GM19193 (cell line): ENCODE measurements at regions not wholly inside any gene's neighbourhood (a gene's known extent, or its start where the extent isn't known, plus 50 kb on each side); places are given as distances from the start of the nearest gene placed in this dataset.

Experiments
- POLR2A ChIP-seq: IDR thresholded peaks from 4 replicates; pipeline ENCODE4 v1.6.1; 2011; ENCODE audit not compliant: insufficient read depth, insufficient read length; ENCODE audit errors: extremely low read depth

GRCh38 chr4:124065936-124066335 lies 646.6 kb downstream of the ANKRD50 start:
- no peak for TF ChIP-seq POLR2A

- no peak for TF ChIP-seq POLR2A
Observed at GRCh38 chr4:124066595-124066994, 645.9 kb downstream of the ANKRD50 start.

- no peak for TF ChIP-seq POLR2A
Observed at GRCh38 chr4:124067046-124067445, 645.5 kb downstream of the ANKRD50 start.

GRCh38 chr4:124070688-124071484 lies 641.6 kb downstream of the ANKRD50 start:
- TF ChIP-seq POLR2A: no peak

- TF ChIP-seq POLR2A: no peak
Observed at GRCh38 chr4:124079174-124079780, 633.3 kb downstream of the ANKRD50 start.

- no peak for TF ChIP-seq POLR2A
Observed at GRCh38 chr4:124083711-124084110, 628.8 kb downstream of the ANKRD50 start.

- TF ChIP-seq POLR2A: no peak
Observed at GRCh38 chr4:124085561-124086180, 626.9 kb downstream of the ANKRD50 start.

- no peak for TF ChIP-seq POLR2A
Observed at GRCh38 chr4:124090021-124090420, 622.5 kb downstream of the ANKRD50 start.

- no peak for TF ChIP-seq POLR2A
Observed at GRCh38 chr4:124092101-124092500, 620.4 kb downstream of the ANKRD50 start.

GRCh38 chr4:124092541-124092984 lies 620.0 kb downstream of the ANKRD50 start:
- TF ChIP-seq POLR2A: no peak

GRCh38 chr4:124095621-124096020 lies 616.9 kb downstream of the ANKRD50 start:
- no peak for TF ChIP-seq POLR2A

GRCh38 chr4:124096290-124096689 lies 616.2 kb downstream of the ANKRD50 start:
- TF ChIP-seq POLR2A: no peak

GRCh38 chr4:124097447-124097846 lies 615.1 kb downstream of the ANKRD50 start:
- TF ChIP-seq POLR2A: no peak

- no peak for TF ChIP-seq POLR2A
Observed at GRCh38 chr4:124104101-124104500, 608.4 kb downstream of the ANKRD50 start.

- no peak for TF ChIP-seq POLR2A
Observed at GRCh38 chr4:124104628-124105027, 607.9 kb downstream of the ANKRD50 start.

GRCh38 chr4:124105212-124105611 lies 607.3 kb downstream of the ANKRD50 start:
- no peak for TF ChIP-seq POLR2A

GRCh38 chr4:124111411-124111810 lies 601.1 kb downstream of the ANKRD50 start:
- no peak for TF ChIP-seq POLR2A

GRCh38 chr4:124111922-124112321 lies 600.6 kb downstream of the ANKRD50 start:
- TF ChIP-seq POLR2A: no peak
